HG03354 (cell line): ENCODE measurements at regions not wholly inside any gene's neighbourhood (a gene's known extent, or its start where the extent isn't known, plus 50 kb on each side); places are given as distances from the start of the nearest gene placed in this dataset.

Source experiments
- ATAC-seq: cut with Tn5 transposase; IDR thresholded peaks from one replicate; pipeline ENCODE4 v1.9.1; 2021; ENCODE audit warnings: mild to moderate bottlenecking; ENCODE audit not compliant: unreplicated experiment, poor library complexity, severe bottlenecking

GRCh38 chr5:4319478-4320128 lies 724.0 kb downstream of the IRX1 start:
- ATAC-seq, result no peak

- no peak for ATAC-seq
Measured at GRCh38 chr5:4330327-4330726, 734.7 kb downstream of the IRX1 start.

- ATAC-seq, result no peak
Measured at GRCh38 chr5:4335078-4335477, 739.4 kb downstream of the IRX1 start.

GRCh38 chr5:4337519-4337918 lies 741.9 kb downstream of the IRX1 start:
- no peak for ATAC-seq

- no peak for ATAC-seq
Measured at GRCh38 chr5:4339949-4340348, 744.3 kb downstream of the IRX1 start.

GRCh38 chr5:4345850-4346249 lies 750.2 kb downstream of the IRX1 start:
- no peak for ATAC-seq

- ATAC-seq, result no peak
Measured at GRCh38 chr5:4348423-4348822, 752.8 kb downstream of the IRX1 start.

GRCh38 chr5:4348919-4349318 lies 753.3 kb downstream of the IRX1 start:
- ATAC-seq, result no peak

GRCh38 chr5:4356201-4356600 lies 760.6 kb downstream of the IRX1 start:
- ATAC-seq, result no peak

- no peak for ATAC-seq
Measured at GRCh38 chr5:4359847-4360246, 764.2 kb downstream of the IRX1 start.

GRCh38 chr5:4361753-4362152 lies 766.1 kb downstream of the IRX1 start:
- no peak for ATAC-seq

GRCh38 chr5:4362411-4362810 lies 766.8 kb downstream of the IRX1 start:
- ATAC-seq, result no peak

- ATAC-seq, result no peak
Measured at GRCh38 chr5:4363045-4363444, 767.4 kb downstream of the IRX1 start.

GRCh38 chr5:4366628-4367027 lies 771.0 kb downstream of the IRX1 start:
- ATAC-seq, result no peak

GRCh38 chr5:4370218-4370617 lies 769.9 kb upstream of the ADAMTS16 start:
- ATAC-seq, result no peak

- ATAC-seq, result no peak
Measured at GRCh38 chr5:4372481-4372880, 767.6 kb upstream of the ADAMTS16 start.

- no peak for ATAC-seq
Measured at GRCh38 chr5:4373051-4373820, 766.9 kb upstream of the ADAMTS16 start.

GRCh38 chr5:4374866-4375265 lies 765.3 kb upstream of the ADAMTS16 start:
- ATAC-seq, result no peak

- no peak for ATAC-seq
Measured at GRCh38 chr5:4375640-4376039, 764.5 kb upstream of the ADAMTS16 start.

- no peak for ATAC-seq
Measured at GRCh38 chr5:4383102-4383501, 757.0 kb upstream of the ADAMTS16 start.

GRCh38 chr5:4383518-4384198 lies 756.5 kb upstream of the ADAMTS16 start:
- ATAC-seq, result no peak
